ENCODE measurements at regions not wholly inside any gene's neighbourhood (a gene's known extent, or its start where the extent isn't known, plus 50 kb on each side); places are given as distances from the start of the nearest gene placed in this dataset.

- TF ChIP-seq ZFP90 (CRISPR knock-in tag; IDR thresholded peaks at IDR 0.05; ENCODE audit: borderline replicate concordance) (no peak), NBN (conservative IDR thresholded peaks at IDR 0.05) (no peak), ZNF33B (CRISPR knock-in tag; IDR thresholded peaks at IDR 0.05) (no peak), JUN (CRISPR knock-in tag; IDR thresholded peaks at IDR 0.05) (no peak), ZSCAN29 (CRISPR knock-in tag; conservative IDR thresholded peaks at IDR 0.05) (no peak), MXI1 (IDR thresholded peaks at IDR 0.05; ENCODE audit: borderline replicate concordance, low read depth, low read length) (no peak), PBX3 (CRISPR knock-in tag; IDR thresholded peaks at IDR 0.05; ENCODE audit: borderline replicate concordance) (no peak), SNAPC5 (CRISPR knock-in tag; IDR thresholded peaks at IDR 0.05; ENCODE audit: borderline replicate concordance) (no peak)
These were observed 128.5 kb downstream of the RHOU start for GRCh38 chr1:228863776-228864175.

Data from HepG2 (cell line).